OCI-M1 (cell line): ENCODE measurements at regions not wholly inside any gene's neighbourhood (a gene's known extent, or its start where the extent isn't known, plus 50 kb on each side); places are given as distances from the start of the nearest gene placed in this dataset.

Experiments
- DNase-seq: peaks from one replicate; lab custom pipeline; 2025; lab: John Stamatoyannopoulos, UW

GRCh38 chr9:23538461-23539003 is 287.5 kb downstream of the ELAVL2 start:
- no peak for DNase-seq

GRCh38 chr9:23539311-23539710 is 286.7 kb downstream of the ELAVL2 start:
- no peak for DNase-seq

- no peak for DNase-seq
Measured at GRCh38 chr9:23541976-23542375, 284.1 kb downstream of the ELAVL2 start.

GRCh38 chr9:23542438-23542837 is 283.6 kb downstream of the ELAVL2 start:
- DNase-seq, result no peak

GRCh38 chr9:23542927-23543326 is 283.1 kb downstream of the ELAVL2 start:
- no peak for DNase-seq

GRCh38 chr9:23543419-23543818 is 282.6 kb downstream of the ELAVL2 start:
- peak; percentile 94 for DNase-seq

- peak; percentile 72 for DNase-seq
Measured at GRCh38 chr9:23545728-23546127, 280.3 kb downstream of the ELAVL2 start.

GRCh38 chr9:23551311-23551721 is 274.7 kb downstream of the ELAVL2 start:
- no peak for DNase-seq

GRCh38 chr9:23551929-23552707 is 273.9 kb downstream of the ELAVL2 start:
- no peak for DNase-seq

- no peak for DNase-seq
Measured at GRCh38 chr9:23552876-23553601, 273.0 kb downstream of the ELAVL2 start.

GRCh38 chr9:23554686-23555085 is 271.4 kb downstream of the ELAVL2 start:
- DNase-seq, result no peak

GRCh38 chr9:23555851-23556250 is 270.2 kb downstream of the ELAVL2 start:
- DNase-seq, result peak; percentile 64

GRCh38 chr9:23556459-23556858 is 269.6 kb downstream of the ELAVL2 start:
- DNase-seq, result no peak

GRCh38 chr9:23557689-23558088 is 268.4 kb downstream of the ELAVL2 start:
- DNase-seq, result no peak

- no peak for DNase-seq
Measured at GRCh38 chr9:23559522-23559921, 266.5 kb downstream of the ELAVL2 start.

GRCh38 chr9:23563517-23563916 is 262.5 kb downstream of the ELAVL2 start:
- no peak for DNase-seq

GRCh38 chr9:23567516-23568165 is 258.4 kb downstream of the ELAVL2 start:
- DNase-seq, result no peak

- no peak for DNase-seq
Measured at GRCh38 chr9:23571414-23572104, 254.5 kb downstream of the ELAVL2 start.

- DNase-seq, result no peak
Measured at GRCh38 chr9:23573800-23574199, 252.2 kb downstream of the ELAVL2 start.

- DNase-seq, result no peak
Measured at GRCh38 chr9:23577611-23578010, 248.4 kb downstream of the ELAVL2 start.

- DNase-seq, result peak; percentile 58
Measured at GRCh38 chr9:23581931-23582330, 244.1 kb downstream of the ELAVL2 start.

GRCh38 chr9:23582836-23583235 is 243.2 kb downstream of the ELAVL2 start:
- DNase-seq, result no peak
